GM12801 (cell line): ENCODE measurements at regions not wholly inside any gene's neighbourhood (a gene's known extent, or its start where the extent isn't known, plus 50 kb on each side); places are given as distances from the start of the nearest gene placed in this dataset.

ENCODE experiments used
- CTCF ChIP-seq: IDR thresholded peaks from one replicate; pipeline ENCODE4 v1.5.1; 2011; ENCODE audit warnings: control low read depth; ENCODE audit not compliant: insufficient read length; ENCODE audit errors: extremely low read depth

GRCh38 chr17:5813357-5813756 is 229.0 kb upstream of the NLRP1 start:
- TF ChIP-seq CTCF, result no peak

- no peak for TF ChIP-seq CTCF
Observed at GRCh38 chr17:5815396-5815795, 231.1 kb upstream of the NLRP1 start.

GRCh38 chr17:5816491-5817070 is 232.3 kb upstream of the NLRP1 start:
- TF ChIP-seq CTCF, result no peak

GRCh38 chr17:5817475-5818395 is 233.4 kb upstream of the NLRP1 start:
- TF ChIP-seq CTCF, result no peak

- TF ChIP-seq CTCF, result no peak
Observed at GRCh38 chr17:5819396-5819795, 235.1 kb upstream of the NLRP1 start.

GRCh38 chr17:5819921-5820685 is 235.8 kb upstream of the NLRP1 start:
- no peak for TF ChIP-seq CTCF
